ENCODE measurements at regions not wholly inside any gene's neighbourhood (a gene's known extent, or its start where the extent isn't known, plus 50 kb on each side); places are given as distances from the start of the nearest gene placed in this dataset.

GRCh38 chr13:44249431-44249836 lies 124.2 kb upstream of the SERP2 start:
- peak; percentile 46 for DNase-seq

GRCh38 chr13:44252938-44253337 lies 120.7 kb upstream of the SERP2 start:
- no peak for DNase-seq

- DNase-seq: no peak
Observed at GRCh38 chr13:44255771-44256364, 117.8 kb upstream of the SERP2 start.

GRCh38 chr13:44257796-44258195 lies 115.8 kb upstream of the SERP2 start:
- no peak for DNase-seq

GRCh38 chr13:44259045-44260027 lies 114.3 kb upstream of the SERP2 start:
- no peak for DNase-seq

GRCh38 chr13:44260336-44260735 lies 113.3 kb upstream of the SERP2 start:
- DNase-seq: no peak

- DNase-seq: no peak
Observed at GRCh38 chr13:44263751-44264620, 109.6 kb upstream of the SERP2 start.

- no peak for DNase-seq
Observed at GRCh38 chr13:44266305-44266704, 107.3 kb upstream of the SERP2 start.

GRCh38 chr13:44266772-44267171 lies 106.9 kb upstream of the SERP2 start:
- DNase-seq: no peak

GRCh38 chr13:44267203-44267602 lies 106.4 kb upstream of the SERP2 start:
- DNase-seq: no peak

GRCh38 chr13:44267980-44268379 lies 105.6 kb upstream of the SERP2 start:
- DNase-seq: no peak

GRCh38 chr13:44268980-44269379 lies 104.6 kb upstream of the SERP2 start:
- DNase-seq: no peak

GRCh38 chr13:44270150-44270549 lies 103.5 kb upstream of the SERP2 start:
- no peak for DNase-seq

- DNase-seq: no peak
Observed at GRCh38 chr13:44271031-44271455, 102.6 kb upstream of the SERP2 start.

GRCh38 chr13:44271473-44271872 lies 102.2 kb upstream of the SERP2 start:
- DNase-seq: no peak

- no peak for DNase-seq
Observed at GRCh38 chr13:44271915-44272341, 101.7 kb upstream of the SERP2 start.

- DNase-seq: no peak
Observed at GRCh38 chr13:44272692-44273091, 100.9 kb upstream of the SERP2 start.

- no peak for DNase-seq
Observed at GRCh38 chr13:44273216-44273615, 100.4 kb upstream of the SERP2 start.

GRCh38 chr13:44273991-44274770 lies 99.4 kb upstream of the SERP2 start:
- DNase-seq: no peak

- no peak for DNase-seq
Observed at GRCh38 chr13:44274771-44275205, 98.8 kb upstream of the SERP2 start.

GRCh38 chr13:44275381-44275780 lies 98.2 kb upstream of the SERP2 start:
- DNase-seq: no peak

All from renal pelvis (tissue), 1 donor.